WTC11 (cell line): ENCODE measurements at regions not wholly inside any gene's neighbourhood (a gene's known extent, or its start where the extent isn't known, plus 50 kb on each side); places are given as distances from the start of the nearest gene placed in this dataset.

Experiments used
- ATAC-seq: fragments of 200-7000 bp; cut with Tn5 transposase; 2 replicates; pipeline ENCODE4 v1.10.0; 2021; ENCODE audit warnings: mild to moderate bottlenecking, moderate library complexity
- CTCF ChIA-PET: fragments of 300-600 bp; sonication (Branson Sonifier 250); formaldehyde crosslinking; loops from one replicate; lab custom pipeline; 2021; ENCODE audit warnings: antibody characterized with exemption; lab: Charles Lee
- POLR2A ChIA-PET: fragments of 350-600 bp; sonication (Branson Sonifier 250); formaldehyde crosslinking; loops from one replicate; lab custom pipeline; 2021; ENCODE audit warnings: antibody characterized with exemption; lab: Charles Lee
- DNase-seq: peaks from one replicate; pipeline ENCODE4 v3.0.0; 2021; ENCODE audit warnings: low spot score
- H3K27ac Mint-ChIP-seq: 2 replicates; pipeline ENCODE4 v1.8.0; 2021; ENCODE audit warnings: mixed read lengths
- H3K27me3 Mint-ChIP-seq: 2 replicates; pipeline ENCODE4 v1.8.0; 2021; ENCODE audit warnings: low read depth, mild to moderate bottlenecking, moderate library complexity, mixed read lengths
- H3K36me3 Mint-ChIP-seq: 2 replicates; pipeline ENCODE4 v1.8.0; 2021; ENCODE audit warnings: mixed read lengths
- H3K4me1 Mint-ChIP-seq: 2 replicates; pipeline ENCODE4 v1.8.0; 2022; ENCODE audit warnings: mixed read lengths
- H3K4me3 Mint-ChIP-seq: 2 replicates; pipeline ENCODE4 v1.8.0; 2021; ENCODE audit warnings: mild to moderate bottlenecking, moderate library complexity, mixed read lengths
- H3K9me3 Mint-ChIP-seq: 2 replicates; pipeline ENCODE4 v1.8.0; 2021; ENCODE audit warnings: mixed read lengths
- CBFB ChIP-seq: sonication (generic); formaldehyde crosslinking; IDR thresholded peaks from 2 replicates; pipeline ENCODE4 v1.8.1; 2022; ENCODE audit warnings: mild to moderate bottlenecking, low read depth, missing genetic modification reagents
- CTCF ChIP-seq: fragments of 200-600 bp; IDR thresholded peaks from 2 replicates; pipeline ENCODE4 v1.8.0; 2022; ENCODE audit warnings: antibody characterized with exemption
- E2F1 ChIP-seq: sonication (generic); formaldehyde crosslinking; IDR thresholded peaks from 2 replicates; pipeline ENCODE4 v1.8.0; 2022; ENCODE audit warnings: mild to moderate bottlenecking, missing genetic modification reagents
- EMX1 ChIP-seq: fragments of 250-450 bp; sonication (Bioruptor Pico); IDR thresholded peaks from 2 replicates; pipeline ENCODE4 v1.8.0; 2021; ENCODE audit warnings: mild to moderate bottlenecking
- IRF1 ChIP-seq: sonication (generic); formaldehyde crosslinking; IDR thresholded peaks from 2 replicates; pipeline ENCODE4 v1.8.0; 2023; ENCODE audit warnings: missing genetic modification reagents
- JUN ChIP-seq: sonication (generic); formaldehyde crosslinking; IDR thresholded peaks from 2 replicates; pipeline ENCODE4 v1.8.0; 2023; ENCODE audit warnings: mild to moderate bottlenecking, missing genetic modification reagents
- NFATC4 ChIP-seq: fragments of 250-450 bp; sonication (Bioruptor Pico); IDR thresholded peaks from 2 replicates; pipeline ENCODE4 v1.9.0; 2021; ENCODE audit warnings: mild to moderate bottlenecking
- NFYB ChIP-seq: sonication (generic); formaldehyde crosslinking; conservative IDR thresholded peaks from 2 replicates; pipeline ENCODE4 v1.8.0; 2022; ENCODE audit warnings: low read depth, missing genetic modification reagents
- NR1H2 ChIP-seq: sonication (generic); formaldehyde crosslinking; IDR thresholded peaks from 2 replicates; pipeline ENCODE4 v1.9.0; 2021; ENCODE audit warnings: mild to moderate bottlenecking, moderate library complexity, missing genetic modification reagents
- NR3C1 ChIP-seq: sonication (generic); formaldehyde crosslinking; conservative IDR thresholded peaks from 2 replicates; pipeline ENCODE4 v1.8.1; 2023; ENCODE audit warnings: low read depth, mild to moderate bottlenecking, missing genetic modification reagents
- PREB ChIP-seq: sonication (generic); formaldehyde crosslinking; IDR thresholded peaks from 2 replicates; pipeline ENCODE4 v1.8.1; 2022; ENCODE audit warnings: mild to moderate bottlenecking, missing genetic modification reagents, moderate library complexity, borderline replicate concordance
- PRRX2 ChIP-seq: fragments of 250-450 bp; sonication (Bioruptor Pico); IDR thresholded peaks from 2 replicates; pipeline ENCODE4 v1.8.0; 2021; ENCODE audit warnings: mild to moderate bottlenecking
- SMAD3 ChIP-seq: sonication (generic); formaldehyde crosslinking; IDR thresholded peaks from 2 replicates; pipeline ENCODE4 v1.8.0; 2022; ENCODE audit warnings: missing genetic modification reagents, mild to moderate bottlenecking, borderline replicate concordance
- USF2 ChIP-seq: sonication (generic); formaldehyde crosslinking; IDR thresholded peaks from 2 replicates; pipeline ENCODE4 v1.8.1; 2023; ENCODE audit warnings: mild to moderate bottlenecking, missing genetic modification reagents, moderate library complexity
- ZBTB43 ChIP-seq: sonication (generic); formaldehyde crosslinking; IDR thresholded peaks from 2 replicates; pipeline ENCODE4 v1.8.1; 2023; ENCODE audit warnings: mild to moderate bottlenecking, missing genetic modification reagents
- ZNF263 ChIP-seq: sonication (generic); formaldehyde crosslinking; IDR thresholded peaks from 2 replicates; pipeline ENCODE4 v1.8.1; 2022; ENCODE audit warnings: low read depth, mild to moderate bottlenecking, moderate library complexity, missing genetic modification reagents

- Mint-ChIP-seq H3K27me3 (no peaks in the 10 kb centered on the region; the same call in 1 of the 2 replicates), H3K9me3 (0 out of 2 replicates have a peak, but pooled peaks cover 3% of the 10 kb centered on the region), H3K27ac (no peak overlapping the region), H3K4me3 (no peak overlapping the region), H3K4me1 (peaks cover 12% of the 10 kb centered on the region), H3K36me3 (no peaks in the 10 kb centered on the region)
- DNase-seq = no peak
- ChIA-PET CTCF (interaction anchor here (0.7 kb wide), 1 partner anchor 38 kb away, joined by 3 read pairs; no protein-coding TSS in a partner anchor), POLR2A (no interaction called here)
- no peak for TF ChIP-seq ZNF263 (CRISPR knock-in tag)
- no peak for ATAC-seq
Observed at GRCh38 chr10:83988435-83988834, 150.9 kb upstream of the GHITM start.

GRCh38 chr10:83990126-83990525, 149.2 kb upstream of the GHITM start:
- TF ChIP-seq PRRX2 (no peak), ZBTB43 (CRISPR knock-in tag) (no peak), SMAD3 (no peak)
- TF ChIP-seq, all 79 proteins: peak for 0
- Mint-ChIP-seq H3K27ac (no peak overlapping the region), H3K27me3 (no peaks in the 10 kb centered on the region; the same call in 1 of the 2 replicates), H3K4me1 (peaks cover 3% of the 10 kb centered on the region), H3K4me3 (no peak overlapping the region), H3K9me3 (0 out of 2 replicates have a peak, but pooled peaks cover 3% of the 10 kb centered on the region), H3K36me3 (no peaks in the 10 kb centered on the region)
- ATAC-seq = no peak
- CTCF ChIA-PET = no interaction called here
- no peak for DNase-seq
- POLR2A ChIA-PET = no interaction called here

- H3K9me3 Mint-ChIP-seq = no peaks in the 10 kb centered on the region
- H3K4me1 Mint-ChIP-seq = peaks cover 3% of the 10 kb centered on the region
- POLR2A ChIA-PET = no interaction called here
- peak; percentile 96 for ATAC-seq
- H3K27ac Mint-ChIP-seq = 0 out of 2 replicates have a peak overlapping the region, but pooled peaks have one; percentile 51
- TF ChIP-seq CTCF (peak; percentile 33; the same call in 1 of the 2 replicates), E2F1 (CRISPR knock-in tag) (no peak)
- TF ChIP-seq, all 79 proteins: peak for 1
- Mint-ChIP-seq H3K4me3 (no peak overlapping the region), H3K27me3 (no peaks in the 10 kb centered on the region; the same call in 1 of the 2 replicates), H3K36me3 (no peaks in the 10 kb centered on the region)
- peak; percentile 66 for DNase-seq
- CTCF ChIA-PET = interaction anchor here (0.9 to 1.0 kb wide), 2 partner anchors 35 kb away, joined by 3 to 4 read pairs; no protein-coding TSS in a partner anchor
Observed at GRCh38 chr10:83991986-83992753, 147.1 kb upstream of the GHITM start.

- Mint-ChIP-seq H3K4me1 (peaks cover 3% of the 10 kb centered on the region), H3K9me3 (no peaks in the 10 kb centered on the region), H3K27ac (no peak overlapping the region), H3K36me3 (no peaks in the 10 kb centered on the region), H3K4me3 (no peak overlapping the region), H3K27me3 (peaks cover 3% of the 10 kb centered on the region; the same call in 1 of the 2 replicates)
- no peak for ATAC-seq
- DNase-seq = no peak
- no peak for TF ChIP-seq NR1H2 (CRISPR knock-in tag)
- no peak for TF ChIP-seq NFATC4 (CRISPR knock-in tag)
- TF ChIP-seq PREB (CRISPR knock-in tag) = no peak
- TF ChIP-seq USF2 = no peak
- no peak for TF ChIP-seq EMX1
- no peak for TF ChIP-seq NR3C1
- no peak for TF ChIP-seq NFYB (CRISPR knock-in tag)
- TF ChIP-seq CTCF = no peak
- TF ChIP-seq IRF1 = no peak
- TF ChIP-seq CBFB (CRISPR knock-in tag) = no peak
- TF ChIP-seq JUN (CRISPR knock-in tag) = no peak
- ChIA-PET POLR2A (no interaction called here), CTCF (no interaction called here)
Observed at GRCh38 chr10:83994325-83994724, 145.0 kb upstream of the GHITM start.
